ENCODE measurements at regions not wholly inside any gene's neighbourhood (a gene's known extent, or its start where the extent isn't known, plus 50 kb on each side); places are given as distances from the start of the nearest gene placed in this dataset.

DNA sequence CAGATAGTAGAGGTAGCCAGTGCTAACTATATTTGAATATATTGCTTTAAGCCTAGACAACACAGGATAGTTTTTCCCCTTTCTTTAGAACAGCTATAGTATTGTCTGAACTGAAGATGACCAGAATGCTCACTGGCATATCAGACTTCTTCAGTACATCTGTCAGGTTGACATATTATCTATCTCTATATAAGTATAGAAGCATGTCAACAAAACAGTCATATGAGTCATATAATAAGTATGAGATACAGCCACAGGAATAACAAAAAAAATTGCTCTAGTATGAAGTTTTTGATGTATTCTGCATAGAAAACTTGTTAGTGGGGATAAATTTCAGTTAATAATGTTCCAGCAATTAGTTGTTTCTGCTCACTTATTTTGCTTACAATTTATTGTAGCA lies 767.7 kb downstream of the LRFN5 start:
- Histone ChIP-seq H3K4me3 (IDR thresholded peaks at IDR 0.05; ENCODE audit: insufficient read depth, low read depth, low read length) (no peak overlapping the region), H3K27ac (no peak overlapping the region), H4K20me1 (ENCODE audit: insufficient read depth) (no peaks in the 10 kb centered on the region), H2AFZ (ENCODE audit: low read depth) (no peak overlapping the region), H3K9ac (no peak overlapping the region), H3K4me2 (no peak overlapping the region), H3K36me3 (ENCODE audit: insufficient read depth) (no peaks in the 10 kb centered on the region; the same call in 1 of the 2 replicates), H3K27me3 (ENCODE audit: insufficient read depth, low read depth) (no peaks in the 10 kb centered on the region), H3K4me1 (ENCODE audit: low read depth, poor library complexity, severe bottlenecking) (no peaks in the 10 kb centered on the region), H3K79me2 (ENCODE audit: insufficient read depth, low read depth) (no peaks in the 10 kb centered on the region)
- no peak for TF ChIP-seq CTCF (conservative IDR thresholded peaks at IDR 0.05; ENCODE audit: low read depth, low read length)

DNA sequence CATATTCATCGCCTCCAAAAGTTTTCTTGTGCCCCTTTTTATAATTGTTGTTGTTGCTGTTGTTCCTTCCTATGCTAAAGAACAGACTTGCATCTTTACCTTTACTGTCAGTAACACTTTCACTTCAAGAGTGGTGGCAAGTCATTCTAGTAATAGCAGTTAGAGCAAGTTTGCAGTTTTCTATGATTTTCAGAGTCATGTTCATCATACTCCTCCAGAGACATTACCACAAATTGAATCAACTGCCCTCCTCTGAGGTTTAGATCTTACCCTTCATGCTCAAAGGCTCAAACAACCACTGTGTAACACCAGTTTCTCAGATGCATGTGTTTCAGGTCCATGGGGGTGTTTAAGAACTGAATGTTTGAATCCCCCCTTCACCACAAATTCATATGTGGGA lies 763.4 kb downstream of the LRFN5 start:
- H3K4me3 ChIP-seq (IDR thresholded peaks at IDR 0.05; ENCODE audit: insufficient read depth, low read depth, low read length) = no peak overlapping the region
- TF ChIP-seq CTCF (conservative IDR thresholded peaks at IDR 0.05; ENCODE audit: low read depth, low read length) = no peak
- no peaks in the 10 kb centered on the region for H4K20me1 ChIP-seq (ENCODE audit: insufficient read depth)
- H3K9ac ChIP-seq = no peak overlapping the region
- no peaks in the 10 kb centered on the region for H3K27me3 ChIP-seq (ENCODE audit: insufficient read depth, low read depth)
- H3K4me2 ChIP-seq = no peak overlapping the region
- H2AFZ ChIP-seq (ENCODE audit: low read depth) = no peak overlapping the region
- H3K4me1 ChIP-seq (ENCODE audit: low read depth, poor library complexity, severe bottlenecking) = no peaks in the 10 kb centered on the region
- no peak overlapping the region for H3K27ac ChIP-seq
- H3K36me3 ChIP-seq (ENCODE audit: insufficient read depth) = no peaks in the 10 kb centered on the region; the same call in 1 of the 2 replicates
- H3K79me2 ChIP-seq (ENCODE audit: insufficient read depth, low read depth) = no peaks in the 10 kb centered on the region

GRCh38 chr14:42368234-42368633 lies 761.6 kb downstream of the LRFN5 start:
- Histone ChIP-seq H2AFZ (ENCODE audit: low read depth) (no peak overlapping the region), H3K9ac (no peak overlapping the region), H3K27me3 (ENCODE audit: insufficient read depth, low read depth) (no peaks in the 10 kb centered on the region), H3K79me2 (ENCODE audit: insufficient read depth, low read depth) (no peaks in the 10 kb centered on the region), H3K27ac (no peak overlapping the region), H3K4me1 (ENCODE audit: low read depth, poor library complexity, severe bottlenecking) (no peaks in the 10 kb centered on the region), H4K20me1 (ENCODE audit: insufficient read depth) (no peaks in the 10 kb centered on the region), H3K36me3 (ENCODE audit: insufficient read depth) (no peaks in the 10 kb centered on the region; the same call in 1 of the 2 replicates), H3K4me3 (IDR thresholded peaks at IDR 0.05; ENCODE audit: insufficient read depth, low read depth, low read length) (no peak overlapping the region), H3K4me2 (no peak overlapping the region)
- TF ChIP-seq CTCF (conservative IDR thresholded peaks at IDR 0.05; ENCODE audit: low read depth, low read length) = no peak

DNA sequence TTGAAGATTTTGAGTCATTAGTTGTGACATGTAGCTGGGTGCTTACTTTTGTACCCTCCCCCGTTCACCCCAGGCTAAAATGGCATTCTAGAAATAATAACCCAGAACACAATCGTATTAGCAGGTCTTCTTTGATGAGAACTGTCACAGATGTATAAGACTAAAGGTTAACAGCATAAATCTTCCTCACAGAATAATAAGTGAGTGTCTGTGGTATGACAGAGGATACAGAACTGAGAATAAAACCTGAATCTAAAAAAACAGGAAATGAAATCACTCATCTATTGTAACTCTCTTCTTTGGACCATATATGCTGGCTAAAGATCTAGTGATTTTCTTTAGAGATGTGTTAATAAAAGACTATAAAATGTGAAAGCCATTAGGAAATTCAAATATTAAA lies 746.6 kb downstream of the LRFN5 start:
- H3K36me3 ChIP-seq (ENCODE audit: insufficient read depth) = no peaks in the 10 kb centered on the region
- no peak overlapping the region for H3K9ac ChIP-seq
- peaks cover 5% of the 10 kb centered on the region for H3K4me1 ChIP-seq (ENCODE audit: low read depth, poor library complexity, severe bottlenecking)
- H3K79me2 ChIP-seq (ENCODE audit: insufficient read depth, low read depth) = no peaks in the 10 kb centered on the region
- TF ChIP-seq CTCF (conservative IDR thresholded peaks at IDR 0.05; ENCODE audit: low read depth, low read length) = no peak
- no peaks in the 10 kb centered on the region for H4K20me1 ChIP-seq (ENCODE audit: insufficient read depth)
- H3K27me3 ChIP-seq (ENCODE audit: insufficient read depth, low read depth) = no peaks in the 10 kb centered on the region
- H3K4me3 ChIP-seq (IDR thresholded peaks at IDR 0.05; ENCODE audit: insufficient read depth, low read depth, low read length) = no peak overlapping the region
- H3K27ac ChIP-seq = no peak overlapping the region
- no peak overlapping the region for H2AFZ ChIP-seq (ENCODE audit: low read depth)
- H3K4me2 ChIP-seq = no peak overlapping the region

Data from KMS-11 (cell line).